Muscle layer of colon (tissue), 2 donors: ENCODE measurements at regions not wholly inside any gene's neighbourhood (a gene's known extent, or its start where the extent isn't known, plus 50 kb on each side); places are given as distances from the start of the nearest gene placed in this dataset.
"Not testable (repeated sequence)": the region's sequence is repeated elsewhere in the genome, so short reads cannot be mapped to it uniquely, and the experiment has no call there.

Experiments used
- H3K27ac ChIP-seq: one replicate; pipeline ENCODE4 v1.7.0; 2013; ENCODE audit warnings: low read depth, mild to moderate bottlenecking, low read length, moderate library complexity
- H3K27me3 ChIP-seq, 2 donors: one replicate each; pipeline ENCODE4 v1.7.0; 2013; ENCODE audit warnings: low read length in 2 of 2, mild to moderate bottlenecking in 2 of 2; ENCODE audit not compliant: insufficient read depth in 2 of 2, control insufficient read depth in 1 of 2
- H3K36me3 ChIP-seq: one replicate; pipeline ENCODE4 v1.7.0; 2013; ENCODE audit warnings: mild to moderate bottlenecking, low read length; ENCODE audit not compliant: insufficient read depth
- H3K4me1 ChIP-seq: one replicate; pipeline ENCODE4 v1.7.0; 2013; ENCODE audit warnings: mild to moderate bottlenecking, low read length; ENCODE audit not compliant: insufficient read depth
- H3K4me3 ChIP-seq, 2 donors: one replicate each; pipeline ENCODE4 v1.7.0; 2013; ENCODE audit warnings: low read length in 2 of 2, low read depth in 1 of 2, mild to moderate bottlenecking in 1 of 2, moderate library complexity in 1 of 2
- H3K9ac ChIP-seq: one replicate; pipeline ENCODE4 v1.7.0; 2013; ENCODE audit warnings: low read length
- H3K9me3 ChIP-seq: one replicate; pipeline ENCODE4 v1.7.0; 2013; ENCODE audit warnings: mild to moderate bottlenecking, low read length
- donor health status: abdominal sarcoma.
- donor health status: Adenocarcinoma of cecum.

- H3K4me3 ChIP-seq, result no peak overlapping the region
- H3K9me3 ChIP-seq, result no peaks in the 10 kb centered on the region
- H3K4me1 ChIP-seq, result peaks cover 18% of the 10 kb centered on the region
- H3K27ac ChIP-seq, result no peak overlapping the region
- no peaks in the 10 kb centered on the region for H3K36me3 ChIP-seq
- H3K27me3 ChIP-seq, result no peaks in the 10 kb centered on the region
- H3K9ac ChIP-seq, result no peak overlapping the region
Measured at GRCh38 chr12:67716817-67717216, 68.3 kb downstream of the DYRK2 start.

DNA sequence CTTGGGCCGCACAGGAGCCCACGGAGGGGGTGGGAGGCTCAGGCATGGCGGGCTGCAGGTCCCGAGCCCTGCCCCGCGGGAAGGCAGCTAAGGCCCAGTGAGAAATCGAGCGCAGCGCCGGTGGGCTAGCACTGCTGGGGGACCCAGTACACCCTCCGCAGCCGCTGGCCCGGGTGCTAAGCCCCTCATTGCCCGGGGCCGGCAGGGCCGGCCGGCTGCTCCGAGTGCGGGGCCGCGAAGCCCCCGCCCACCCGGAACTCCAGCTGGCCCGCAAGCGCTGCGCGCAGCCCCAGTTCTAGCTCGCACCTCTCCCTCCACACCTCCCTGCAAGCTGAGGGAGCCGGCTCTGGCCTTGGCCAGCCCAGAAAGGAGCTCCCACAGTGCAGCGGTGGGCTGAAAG, 70.8 kb downstream of the DYRK2 start:
- peaks cover 18% of the 10 kb centered on the region for H3K4me1 ChIP-seq
- H3K4me3 ChIP-seq, H3K27me3 ChIP-seq, H3K27ac ChIP-seq, H3K9ac ChIP-seq, H3K36me3 ChIP-seq, H3K9me3 ChIP-seq: not testable (repeated sequence)

- Histone ChIP-seq H3K4me3 (no peak overlapping the region), H3K27ac (no peak overlapping the region), H3K27me3 (no peaks in the 10 kb centered on the region), H3K36me3 (no peaks in the 10 kb centered on the region), H3K9ac (no peak overlapping the region), H3K4me1 (peaks cover 18% of the 10 kb centered on the region), H3K9me3 (no peaks in the 10 kb centered on the region)
Measured at GRCh38 chr12:67720351-67720856, 71.9 kb downstream of the DYRK2 start.

GRCh38 chr12:67721248-67721647, 72.7 kb downstream of the DYRK2 start:
- H3K36me3 ChIP-seq, result no peaks in the 10 kb centered on the region
- H3K4me3 ChIP-seq, result no peak overlapping the region
- H3K9ac ChIP-seq, result no peak overlapping the region
- no peaks in the 10 kb centered on the region for H3K9me3 ChIP-seq
- H3K27me3 ChIP-seq, result no peaks in the 10 kb centered on the region
- H3K27ac ChIP-seq, result no peak overlapping the region
- H3K4me1 ChIP-seq, result peaks cover 18% of the 10 kb centered on the region

DNA sequence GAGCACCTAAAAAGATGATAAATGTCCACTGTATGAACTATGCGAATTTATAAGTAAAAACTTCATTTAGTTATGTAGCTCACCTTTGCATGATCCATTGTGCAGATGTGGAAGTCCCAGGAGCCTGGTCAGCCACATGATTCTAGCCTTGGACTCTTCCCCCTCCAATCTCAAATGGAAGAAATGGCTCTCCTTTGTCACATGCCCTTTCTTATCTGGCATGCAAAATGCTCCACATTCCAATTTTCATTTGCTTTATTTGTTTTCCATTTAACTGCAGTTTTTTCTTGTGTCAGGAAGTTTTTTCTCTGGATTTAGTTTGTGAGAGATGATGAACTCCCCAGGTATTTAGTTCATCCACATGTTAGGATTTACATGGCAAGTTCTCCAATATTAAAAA, 73.8 kb downstream of the DYRK2 start:
- Histone ChIP-seq H3K27ac (no peak overlapping the region), H3K9me3 (no peaks in the 10 kb centered on the region), H3K9ac (no peak overlapping the region), H3K36me3 (no peaks in the 10 kb centered on the region), H3K27me3 (no peaks in the 10 kb centered on the region), H3K4me1 (peaks cover 18% of the 10 kb centered on the region), H3K4me3 (no peak overlapping the region)

- Histone ChIP-seq H3K4me3 (no peak overlapping the region), H3K36me3 (no peaks in the 10 kb centered on the region), H3K9ac (no peak overlapping the region), H3K9me3 (no peaks in the 10 kb centered on the region), H3K4me1 (no peaks in the 10 kb centered on the region), H3K27me3 (no peaks in the 10 kb centered on the region), H3K27ac (no peak overlapping the region)
Measured at GRCh38 chr12:67726868-67727267, 78.3 kb downstream of the DYRK2 start.

DNA sequence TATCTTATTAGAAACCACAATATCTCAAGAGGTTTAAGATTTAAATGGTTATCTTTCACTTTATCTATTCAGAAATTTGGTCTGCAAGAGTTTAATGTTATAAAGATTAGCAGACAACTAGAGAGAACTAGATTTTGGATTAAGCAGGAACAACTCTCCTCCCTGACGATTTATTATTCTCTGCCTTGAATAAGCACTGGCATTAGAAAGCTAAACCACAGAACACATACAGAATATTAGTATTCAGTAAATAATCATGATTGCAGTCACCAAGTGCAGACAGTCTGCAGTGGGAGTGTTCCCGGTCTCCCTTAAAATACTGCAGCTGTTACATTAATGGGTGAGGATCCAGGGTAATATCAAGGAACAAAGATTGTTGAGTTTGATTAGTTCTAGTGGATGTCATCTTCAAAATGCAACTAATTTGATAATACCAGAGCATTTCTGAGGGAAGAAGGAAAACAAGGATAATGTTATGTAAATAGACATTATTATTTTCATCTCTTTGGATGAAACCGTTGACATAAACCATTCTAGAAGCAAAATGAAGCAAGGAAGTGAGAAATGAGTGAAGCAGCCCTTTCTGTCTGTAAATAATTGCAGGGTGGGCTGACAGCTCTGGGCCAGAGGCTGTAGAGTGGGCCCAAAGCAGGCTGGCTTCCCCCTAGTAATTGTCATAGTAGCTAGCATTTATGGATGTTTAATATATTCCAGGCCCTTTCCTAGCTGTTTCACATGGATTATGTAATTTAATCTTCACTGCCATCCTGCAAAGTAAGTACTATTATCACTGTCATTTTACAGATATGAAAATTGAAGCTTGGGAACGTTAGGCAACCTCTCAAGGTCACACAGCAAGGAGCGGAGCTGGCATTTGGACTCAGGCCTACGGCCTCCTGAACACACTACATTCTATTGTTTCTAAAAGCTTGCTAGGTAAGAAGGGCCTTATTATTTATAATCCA, 79.4 kb downstream of the DYRK2 start:
- Histone ChIP-seq H3K36me3 (no peaks in the 10 kb centered on the region), H3K27me3 (no peaks in the 10 kb centered on the region), H3K4me1 (no peaks in the 10 kb centered on the region), H3K4me3 (no peak overlapping the region), H3K27ac (no peak overlapping the region), H3K9ac (no peak overlapping the region), H3K9me3 (no peaks in the 10 kb centered on the region)

GRCh38 chr12:67732857-67733256, 84.3 kb downstream of the DYRK2 start:
- Histone ChIP-seq H3K9ac (no peak overlapping the region), H3K4me3 (no peak overlapping the region), H3K36me3 (no peaks in the 10 kb centered on the region), H3K27ac (no peak overlapping the region), H3K9me3 (no peaks in the 10 kb centered on the region), H3K4me1 (no peaks in the 10 kb centered on the region), H3K27me3 (no peaks in the 10 kb centered on the region)

GRCh38 chr12:67735868-67736267, 87.3 kb downstream of the DYRK2 start:
- H3K9me3 ChIP-seq, result no peaks in the 10 kb centered on the region
- H3K36me3 ChIP-seq, result no peaks in the 10 kb centered on the region
- H3K4me3 ChIP-seq, result no peak overlapping the region
- H3K27ac ChIP-seq, result no peak overlapping the region
- H3K27me3 ChIP-seq, result no peaks in the 10 kb centered on the region
- H3K4me1 ChIP-seq, result no peaks in the 10 kb centered on the region
- no peak overlapping the region for H3K9ac ChIP-seq

- Histone ChIP-seq H3K9me3 (no peaks in the 10 kb centered on the region), H3K27me3 (no peaks in the 10 kb centered on the region), H3K9ac (no peak overlapping the region), H3K36me3 (no peaks in the 10 kb centered on the region), H3K27ac (no peak overlapping the region), H3K4me1 (no peaks in the 10 kb centered on the region), H3K4me3 (no peak overlapping the region)
Measured at GRCh38 chr12:67740711-67741110, 92.2 kb downstream of the DYRK2 start.

DNA sequence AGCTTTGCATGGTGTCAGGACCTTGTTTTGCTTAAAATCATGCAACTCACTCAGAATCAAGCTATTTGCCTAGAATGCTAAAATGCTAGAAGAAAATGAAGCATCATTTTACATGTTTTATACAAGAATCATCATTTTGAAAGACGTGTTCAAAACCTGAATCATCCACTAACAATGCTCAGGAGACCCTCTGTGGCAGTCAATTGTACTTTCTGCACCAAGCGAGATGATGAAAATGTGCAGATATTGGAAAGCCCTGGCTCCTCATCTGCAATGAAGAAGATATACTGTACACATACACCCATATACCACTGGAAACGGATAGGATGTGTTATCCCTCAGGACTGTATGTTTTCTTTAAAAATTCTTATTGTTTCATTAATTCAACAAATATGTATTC, 92.7 kb downstream of the DYRK2 start:
- H3K9ac ChIP-seq, result no peak overlapping the region

GRCh38 chr12:67742461-67742860, 93.9 kb downstream of the DYRK2 start:
- Histone ChIP-seq H3K27me3 (no peaks in the 10 kb centered on the region), H3K36me3 (no peaks in the 10 kb centered on the region), H3K27ac (no peak overlapping the region), H3K4me3 (no peak overlapping the region), H3K9ac (no peak overlapping the region), H3K9me3 (no peaks in the 10 kb centered on the region), H3K4me1 (no peaks in the 10 kb centered on the region)

More for the DNA sequence above, 92.7 kb downstream of the DYRK2 start:
- Histone ChIP-seq H3K9me3 (no peaks in the 10 kb centered on the region), H3K36me3 (no peaks in the 10 kb centered on the region), H3K27me3 (no peaks in the 10 kb centered on the region), H3K4me1 (no peaks in the 10 kb centered on the region), H3K27ac (no peak overlapping the region), H3K4me3 (no peak overlapping the region)
